ENCODE measurements at regions not wholly inside any gene's neighbourhood (a gene's known extent, or its start where the extent isn't known, plus 50 kb on each side); places are given as distances from the start of the nearest gene placed in this dataset.

DNA sequence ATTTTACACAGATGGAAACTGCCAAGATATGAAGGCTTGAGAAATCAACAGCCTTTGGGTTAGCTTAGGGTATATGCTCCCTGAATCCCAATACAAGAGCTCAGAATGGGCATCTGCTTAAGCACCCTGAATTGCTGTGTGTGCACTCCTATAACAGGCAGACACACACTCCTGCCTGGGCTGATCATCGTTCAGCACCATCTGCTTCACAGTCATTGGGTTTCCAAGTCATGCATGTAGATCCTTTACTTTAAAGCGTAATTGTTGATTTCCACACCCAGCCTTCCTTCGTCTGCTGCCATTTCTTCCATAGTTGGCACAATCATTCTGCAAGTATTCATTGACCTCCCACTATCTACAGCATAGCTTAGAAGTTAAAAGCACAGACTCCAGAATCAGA is 263.5 kb downstream of the CBLN4 start:
- TF ChIP-seq BHLHE40 (IDR thresholded peaks at IDR 0.05; ENCODE audit: borderline replicate concordance): no peak
- TF ChIP-seq FOXK2 (IDR thresholded peaks at IDR 0.05): no peak
- TF ChIP-seq ELF4 (IDR thresholded peaks at IDR 0.05): no peak
- no peak for TF ChIP-seq CTBP1 (IDR thresholded peaks at IDR 0.05; ENCODE audit: borderline replicate concordance)
- TF ChIP-seq NFRKB (IDR thresholded peaks at IDR 0.05): no peak
- no peak for TF ChIP-seq SP1 (IDR thresholded peaks at IDR 0.05)
- TF ChIP-seq L3MBTL2 (conservative IDR thresholded peaks at IDR 0.05): no peak
- no peak for TF ChIP-seq SUZ12 (IDR thresholded peaks at IDR 0.05)
- no peak for TF ChIP-seq FOXM1 (IDR thresholded peaks at IDR 0.05; ENCODE audit: borderline replicate concordance)
- no peak for TF ChIP-seq ARNT (IDR thresholded peaks at IDR 0.05)
- TF ChIP-seq HDGF (IDR thresholded peaks at IDR 0.05; ENCODE audit: borderline replicate concordance): no peak
